ENCODE measurements at regions not wholly inside any gene's neighbourhood (a gene's known extent, or its start where the extent isn't known, plus 50 kb on each side); places are given as distances from the start of the nearest gene placed in this dataset.

GRCh38 chr20:61118429-61119224 lies 133.4 kb upstream of the CDH4 start:
- ATAC-seq = no peak

- no peak for ATAC-seq
These were observed 132.8 kb upstream of the CDH4 start for GRCh38 chr20:61119273-61119672.

- ATAC-seq = no peak
These were observed 132.2 kb upstream of the CDH4 start for GRCh38 chr20:61119794-61120410.

- peak; percentile 51 to 54 for ATAC-seq
These were observed 131.2 kb upstream of the CDH4 start for GRCh38 chr20:61120595-61121515.

- ATAC-seq = no peak
These were observed 130.4 kb upstream of the CDH4 start for GRCh38 chr20:61121661-61122060.

- no peak for ATAC-seq
These were observed 128.8 kb upstream of the CDH4 start for GRCh38 chr20:61123286-61123685.

GRCh38 chr20:61123751-61124368 lies 128.2 kb upstream of the CDH4 start:
- no peak for ATAC-seq

- ATAC-seq = no peak
These were observed 127.0 kb upstream of the CDH4 start for GRCh38 chr20:61125076-61125475.

- ATAC-seq = no peak
These were observed 126.4 kb upstream of the CDH4 start for GRCh38 chr20:61125546-61126180.

- ATAC-seq = no peak
These were observed 125.5 kb upstream of the CDH4 start for GRCh38 chr20:61126369-61127195.

- no peak for ATAC-seq
These were observed 124.6 kb upstream of the CDH4 start for GRCh38 chr20:61127311-61128039.

- no peak for ATAC-seq
These were observed 123.3 kb upstream of the CDH4 start for GRCh38 chr20:61128701-61129269.

GRCh38 chr20:61129311-61129710 lies 122.8 kb upstream of the CDH4 start:
- no peak for ATAC-seq

GRCh38 chr20:61130156-61130555 lies 121.9 kb upstream of the CDH4 start:
- ATAC-seq = no peak

- ATAC-seq = no peak
These were observed 120.1 kb upstream of the CDH4 start for GRCh38 chr20:61131944-61132343.

- ATAC-seq = no peak
These were observed 118.5 kb upstream of the CDH4 start for GRCh38 chr20:61133611-61134010.

- ATAC-seq = no peak
These were observed 117.6 kb upstream of the CDH4 start for GRCh38 chr20:61134296-61135030.

- no peak for ATAC-seq
These were observed 116.8 kb upstream of the CDH4 start for GRCh38 chr20:61135266-61135665.

GRCh38 chr20:61135968-61136367 lies 116.1 kb upstream of the CDH4 start:
- no peak for ATAC-seq

- ATAC-seq = no peak
These were observed 113.5 kb upstream of the CDH4 start for GRCh38 chr20:61138566-61138965.
